ENCODE measurements at regions not wholly inside any gene's neighbourhood (a gene's known extent, or its start where the extent isn't known, plus 50 kb on each side); places are given as distances from the start of the nearest gene placed in this dataset.

GRCh38 chr2:156792242-156792840 is 356.2 kb downstream of the GPD2 start:
- DNase-seq, result no peak
- no peaks in the 10 kb centered on the region for H3K27me3 ChIP-seq
- no peaks in the 10 kb centered on the region for H3K9me3 ChIP-seq
- no peaks in the 10 kb centered on the region for H3K36me3 ChIP-seq
- TF ChIP-seq CTCF (IDR thresholded peaks at IDR 0.05), result no peak
- H3K4me3 ChIP-seq, result no peak overlapping the region
- H3K27ac ChIP-seq, result no peak overlapping the region
- intact Hi-C loops (cut with DNase I; ENCODE audit: low total_unique reads), result no loop called here
- H3K4me1 ChIP-seq, result no peaks in the 10 kb centered on the region

GRCh38 chr2:156797832-156798231 is 361.7 kb downstream of the GPD2 start:
- Histone ChIP-seq H3K4me3 (no peak overlapping the region), H3K9me3 (no peaks in the 10 kb centered on the region), H3K27ac (no peak overlapping the region), H3K4me1 (no peaks in the 10 kb centered on the region), H3K36me3 (no peaks in the 10 kb centered on the region), H3K27me3 (no peaks in the 10 kb centered on the region)
- intact Hi-C loops (cut with DNase I; ENCODE audit: low total_unique reads), result no loop called here
- no peak for DNase-seq
- no peak for TF ChIP-seq CTCF (IDR thresholded peaks at IDR 0.05)

- intact Hi-C loops (cut with DNase I; ENCODE audit: low total_unique reads), result no loop called here
- H3K27ac ChIP-seq, result no peak overlapping the region
- no peaks in the 10 kb centered on the region for H3K9me3 ChIP-seq
- H3K4me3 ChIP-seq, result no peak overlapping the region
- no peaks in the 10 kb centered on the region for H3K27me3 ChIP-seq
- no peak for TF ChIP-seq CTCF (IDR thresholded peaks at IDR 0.05)
- H3K4me1 ChIP-seq, result no peaks in the 10 kb centered on the region
- no peak for DNase-seq
- no peaks in the 10 kb centered on the region for H3K36me3 ChIP-seq
Observed at GRCh38 chr2:156800065-156800653, 364.0 kb downstream of the GPD2 start.

GRCh38 chr2:156800781-156801361 is 364.7 kb downstream of the GPD2 start:
- no peak for DNase-seq
- H3K4me3 ChIP-seq, result no peak overlapping the region
- intact Hi-C loops (cut with DNase I; ENCODE audit: low total_unique reads), result no loop called here
- H3K4me1 ChIP-seq, result no peaks in the 10 kb centered on the region
- H3K36me3 ChIP-seq, result no peaks in the 10 kb centered on the region
- no peak for TF ChIP-seq CTCF (IDR thresholded peaks at IDR 0.05)
- no peaks in the 10 kb centered on the region for H3K9me3 ChIP-seq
- no peak overlapping the region for H3K27ac ChIP-seq
- H3K27me3 ChIP-seq, result no peaks in the 10 kb centered on the region

GRCh38 chr2:156803243-156803642 is 367.1 kb downstream of the GPD2 start:
- no peak overlapping the region for H3K4me3 ChIP-seq
- H3K27me3 ChIP-seq, result no peaks in the 10 kb centered on the region
- intact Hi-C loops (cut with DNase I; ENCODE audit: low total_unique reads), result no loop called here
- DNase-seq, result no peak
- no peaks in the 10 kb centered on the region for H3K36me3 ChIP-seq
- TF ChIP-seq CTCF (IDR thresholded peaks at IDR 0.05), result no peak
- H3K4me1 ChIP-seq, result no peaks in the 10 kb centered on the region
- no peaks in the 10 kb centered on the region for H3K9me3 ChIP-seq
- H3K27ac ChIP-seq, result no peak overlapping the region
